ENCODE measurements at regions not wholly inside any gene's neighbourhood (a gene's known extent, or its start where the extent isn't known, plus 50 kb on each side); places are given as distances from the start of the nearest gene placed in this dataset.
"Not testable (repeated sequence)": the region's sequence is repeated elsewhere in the genome, so short reads cannot be mapped to it uniquely, and the experiment has no call there.

DNA sequence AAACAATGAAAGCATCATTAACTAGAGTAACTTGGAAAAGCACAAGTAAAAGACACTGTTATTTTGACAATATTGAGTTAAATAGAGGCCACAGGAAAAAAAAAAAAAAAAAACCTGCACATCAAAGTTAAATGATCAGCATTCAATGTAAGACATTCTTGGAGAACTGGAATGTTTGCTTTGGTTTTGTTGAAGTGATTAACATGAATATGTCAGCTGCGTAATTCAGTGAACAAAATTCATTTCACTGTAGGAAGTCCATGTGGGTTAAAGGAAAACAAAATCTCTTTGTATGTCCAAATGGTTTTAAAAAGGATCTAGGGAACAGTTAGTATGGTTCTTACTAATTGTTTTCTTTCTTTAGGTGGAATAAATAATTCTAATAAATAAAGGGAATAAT lies 252.8 kb upstream of the CNTN6 start:
- no peak for DNase-seq

- peak; percentile 45 for DNase-seq
Measured at GRCh38 chr3:851098-851790, 241.6 kb upstream of the CNTN6 start.

- no peak for DNase-seq
Measured at GRCh38 chr3:852033-852432, 240.8 kb upstream of the CNTN6 start.

DNA sequence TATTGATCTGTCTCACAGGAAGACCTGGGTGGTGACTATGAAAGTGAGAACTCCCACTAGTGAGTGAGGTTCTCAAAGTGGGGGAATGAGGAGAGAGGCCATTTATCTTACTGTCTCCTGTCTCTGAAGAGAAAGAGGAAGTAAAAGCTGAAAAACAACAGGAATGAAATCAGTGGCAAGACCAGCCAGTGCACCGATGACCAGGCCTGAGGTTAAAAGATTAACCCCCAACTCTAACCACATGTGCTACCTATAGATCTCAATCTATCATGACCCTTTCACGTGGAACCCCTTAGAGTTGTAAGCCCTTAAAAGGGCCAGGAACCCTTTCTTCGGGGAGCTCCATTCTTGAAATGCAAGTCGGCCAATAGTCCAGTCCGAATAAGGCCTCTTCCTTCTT lies 239.3 kb upstream of the CNTN6 start:
- DNase-seq, result no peak

GRCh38 chr3:859135-859534 lies 233.7 kb upstream of the CNTN6 start:
- DNase-seq, result no peak

DNA sequence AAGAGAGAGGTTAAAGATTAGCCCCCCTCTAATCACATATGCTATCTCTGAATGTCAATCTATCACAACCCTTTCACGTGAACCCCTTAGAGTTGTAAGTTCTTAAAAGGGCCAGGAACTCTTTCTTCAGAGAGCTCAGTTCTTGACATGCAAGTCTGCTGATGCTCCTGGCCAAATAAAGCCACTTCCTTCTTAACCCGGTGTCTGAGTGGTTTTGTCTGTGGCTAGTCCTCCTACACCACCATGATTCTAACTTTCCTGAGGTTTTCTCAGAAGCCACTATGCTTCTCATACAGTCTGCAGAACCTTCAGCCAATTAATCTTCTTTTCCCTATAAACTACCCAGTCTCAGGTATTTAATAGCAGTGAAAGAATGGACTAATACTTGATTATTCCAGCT lies 231.1 kb upstream of the CNTN6 start:
- DNase-seq, result no peak

- no peak for DNase-seq
Measured at GRCh38 chr3:869269-869668, 223.6 kb upstream of the CNTN6 start.

- no peak for DNase-seq
Measured at GRCh38 chr3:869734-870133, 223.1 kb upstream of the CNTN6 start.

GRCh38 chr3:871651-872050 lies 221.2 kb upstream of the CNTN6 start:
- DNase-seq, result no peak

DNA sequence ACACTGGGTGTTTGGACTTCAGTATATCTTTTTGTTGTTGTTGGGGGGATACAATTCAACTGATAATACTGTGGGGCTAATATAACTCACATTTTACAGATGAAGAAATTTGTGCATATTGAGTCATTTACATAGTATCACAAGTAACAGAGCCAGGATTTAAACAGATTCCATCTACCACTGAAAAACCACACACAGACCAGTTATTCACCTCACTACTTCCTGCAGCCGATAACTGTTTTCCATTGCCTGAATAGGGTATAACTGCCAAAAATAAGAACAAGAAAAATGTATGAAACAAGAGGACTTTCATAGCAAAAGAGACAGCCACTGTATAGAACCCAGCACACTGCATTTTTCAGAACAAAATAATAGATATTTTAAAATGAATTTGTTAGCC lies 215.8 kb upstream of the CNTN6 start:
- DNase-seq, result no peak

GRCh38 chr3:878746-879145 lies 214.1 kb upstream of the CNTN6 start:
- no peak for DNase-seq

GRCh38 chr3:880371-880770 lies 212.5 kb upstream of the CNTN6 start:
- DNase-seq, result no peak

DNA sequence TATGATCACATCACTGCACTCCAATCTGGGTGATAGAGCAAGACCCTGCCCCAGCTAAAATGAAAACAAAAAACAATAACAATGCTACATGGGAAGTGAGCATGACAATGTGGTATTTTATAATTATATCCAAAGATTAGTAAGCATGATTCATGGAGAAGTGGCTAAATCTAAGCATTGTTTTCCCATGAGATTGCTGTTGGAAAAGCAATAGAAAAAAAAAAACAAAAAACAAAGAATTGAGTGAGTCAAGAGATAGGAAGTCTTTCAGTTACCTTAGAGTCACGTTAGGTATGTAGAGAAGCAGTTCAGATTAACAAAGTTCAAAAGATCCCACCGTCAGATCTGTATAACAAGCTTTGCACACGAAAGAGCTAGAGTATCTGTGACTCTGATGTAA lies 210.3 kb upstream of the CNTN6 start:
- peak; percentile 68 for DNase-seq

DNA sequence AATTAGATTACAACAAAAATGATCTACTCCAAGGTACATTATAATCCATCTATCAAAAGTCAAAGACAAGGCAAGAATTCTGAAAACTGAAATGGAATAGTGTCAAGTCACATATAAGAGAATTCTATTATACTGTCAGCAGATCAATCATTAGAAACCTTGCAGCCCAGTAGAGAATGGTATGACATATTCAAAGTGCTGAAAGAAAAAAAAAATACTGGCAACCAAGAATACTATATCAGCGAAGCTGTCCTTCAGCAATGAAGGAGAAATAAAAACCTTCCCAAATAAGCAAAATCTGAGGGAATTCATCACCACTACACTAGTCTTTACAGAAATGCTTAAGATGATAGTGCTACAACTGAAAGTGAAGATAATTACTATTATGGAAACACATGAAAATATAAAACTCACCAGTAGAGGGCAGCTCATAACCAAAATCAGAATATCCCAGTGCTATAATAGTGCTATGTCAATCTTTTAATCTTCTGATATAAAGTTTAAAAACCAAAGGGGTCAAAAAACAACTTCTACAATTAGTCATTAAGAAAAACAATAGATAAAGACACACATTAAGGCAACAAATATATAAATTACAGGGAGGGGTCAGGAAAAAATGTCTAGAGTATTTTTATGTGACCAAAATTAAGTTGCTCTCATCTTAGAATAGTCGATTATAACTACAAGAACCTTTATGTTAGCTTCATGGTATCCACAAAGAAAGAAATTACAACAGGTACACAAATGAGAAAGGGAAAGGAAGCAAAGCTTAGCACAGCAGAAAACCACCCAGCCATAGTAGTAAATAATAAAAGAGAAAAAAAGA lies 190.7 kb upstream of the CNTN6 start:
- peak; percentile 4 for DNase-seq

- DNase-seq, result no peak
Measured at GRCh38 chr3:905217-905616, 187.6 kb upstream of the CNTN6 start.

DNA sequence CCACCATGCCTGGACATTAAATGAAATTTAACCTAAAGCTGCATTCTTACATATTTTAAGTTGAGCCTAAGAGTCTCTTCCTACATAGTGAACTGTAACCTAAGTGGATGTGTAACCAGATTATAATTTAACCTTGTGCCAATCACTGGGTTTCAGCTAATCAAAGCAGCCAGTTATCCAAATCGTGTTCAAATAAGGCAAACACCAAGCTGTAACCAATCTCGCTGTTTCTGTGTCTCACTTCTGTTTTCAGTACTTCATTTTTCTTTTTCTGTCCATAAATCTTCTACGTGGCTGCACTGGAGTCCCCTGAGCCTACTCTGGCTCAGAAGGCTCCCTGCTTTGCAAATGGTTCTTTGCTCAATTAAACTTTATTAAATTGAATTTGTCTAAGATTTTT lies 186.1 kb upstream of the CNTN6 start:
- no peak for DNase-seq

DNA sequence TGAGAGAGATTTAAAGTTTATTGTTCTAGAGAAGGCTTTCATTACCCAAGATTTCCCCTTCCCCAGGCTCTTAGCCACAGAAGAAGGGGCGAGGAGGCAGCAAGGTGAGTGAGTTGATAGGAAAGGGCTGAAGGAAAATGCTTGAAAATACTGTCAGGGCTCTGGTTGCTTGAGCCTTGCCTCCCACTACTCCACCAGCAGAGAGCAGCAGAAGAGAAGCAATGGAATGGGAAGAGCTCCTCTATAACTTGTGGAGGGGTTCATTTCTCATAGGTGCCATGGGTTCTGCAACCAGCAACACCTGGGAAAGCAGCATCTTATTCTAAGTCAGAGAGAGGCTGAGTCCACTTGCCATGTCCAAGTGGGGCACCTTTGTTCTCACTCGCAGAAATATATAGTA lies 184.0 kb upstream of the CNTN6 start:
- peak; percentile 10 for DNase-seq

DNA sequence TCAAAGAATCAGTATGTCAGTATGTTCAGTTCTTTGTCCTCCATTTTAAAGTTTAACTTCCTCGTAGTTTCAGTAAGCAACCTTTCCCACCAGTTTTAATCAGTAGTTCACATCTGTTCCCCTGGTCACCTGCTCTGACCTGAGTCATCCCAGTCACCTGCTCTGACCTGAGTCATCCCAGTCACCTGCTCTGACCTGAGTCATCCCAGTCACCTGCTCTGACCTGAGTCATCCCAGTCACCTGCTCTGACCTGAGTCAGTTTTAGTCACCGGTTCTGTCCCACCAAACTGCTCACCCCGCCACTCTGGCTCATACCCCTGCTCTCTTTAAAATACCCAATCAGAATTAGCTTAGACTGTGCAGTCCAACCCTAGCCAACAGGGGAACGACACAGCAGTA lies 180.1 kb upstream of the CNTN6 start:
- DNase-seq, result not testable (repeated sequence)

- peak; percentile 81 for DNase-seq
Measured at GRCh38 chr3:923161-923910, 169.5 kb upstream of the CNTN6 start.

- DNase-seq, result no peak
Measured at GRCh38 chr3:930866-931265, 162.0 kb upstream of the CNTN6 start.

DNA sequence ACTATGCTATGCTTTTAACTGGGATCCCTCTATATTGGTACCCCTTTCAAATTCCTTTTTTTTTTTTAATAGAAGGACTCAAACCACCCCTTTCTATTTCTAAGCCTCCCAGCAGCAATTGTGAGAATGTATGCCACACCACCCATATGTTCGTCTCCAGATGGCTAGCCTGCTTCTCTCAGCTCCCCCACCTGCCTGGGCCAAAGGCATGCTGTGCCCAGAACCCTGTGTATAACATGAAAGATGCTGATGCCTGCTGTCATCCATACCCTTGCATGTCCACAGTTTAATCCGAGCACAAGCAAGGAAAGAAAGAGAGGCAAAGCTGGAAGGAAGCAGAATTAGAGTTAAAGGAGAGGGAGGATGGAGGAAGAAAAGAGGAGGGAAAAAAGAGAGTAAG lies 159.5 kb upstream of the CNTN6 start:
- no peak for DNase-seq

- no peak for DNase-seq
Measured at GRCh38 chr3:944786-945185, 148.0 kb upstream of the CNTN6 start.

- no peak for DNase-seq
Measured at GRCh38 chr3:945738-946137, 147.1 kb upstream of the CNTN6 start.

GRCh38 chr3:952906-953305 lies 139.9 kb upstream of the CNTN6 start:
- no peak for DNase-seq
